ENCODE measurements at regions not wholly inside any gene's neighbourhood (a gene's known extent, or its start where the extent isn't known, plus 50 kb on each side); places are given as distances from the start of the nearest gene placed in this dataset.

- DNase-seq (no peak), ATAC-seq (no peak)
- intact Hi-C loops (cut with DNase I, micrococcal nuclease): loop anchor here in 1 of 2 donors (10.0 kb wide), 1 partner anchor 332 kb away; no protein-coding TSS in a partner anchor
These were observed 417.1 kb upstream of the GOLIM4 start for GRCh38 chr3:168512802-168513201.

- ATAC-seq: no peak
- intact Hi-C loops (cut with DNase I, micrococcal nuclease): loop anchor here in 1 of 2 donors (10.0 kb wide), 1 partner anchor 333 kb away; no protein-coding TSS in a partner anchor
- DNase-seq: no peak
These were observed 415.8 kb upstream of the GOLIM4 start for GRCh38 chr3:168511428-168512014.

GRCh38 chr3:168506589-168506988 lies 410.9 kb upstream of the GOLIM4 start:
- intact Hi-C loops (cut with DNase I, micrococcal nuclease): no loop called here
- no peak for DNase-seq
- no peak for ATAC-seq

GRCh38 chr3:168501570-168501969 lies 405.8 kb upstream of the GOLIM4 start:
- DNase-seq: no peak
- intact Hi-C loops (cut with DNase I, micrococcal nuclease): no loop called here
- no peak for ATAC-seq

GRCh38 chr3:168498194-168498593 lies 402.5 kb upstream of the GOLIM4 start:
- no peak for ATAC-seq
- intact Hi-C loops (cut with DNase I, micrococcal nuclease): no loop called here

GRCh38 chr3:168497741-168498140 lies 402.0 kb upstream of the GOLIM4 start:
- ATAC-seq (no peak), DNase-seq (no peak)
- intact Hi-C loops (cut with DNase I, micrococcal nuclease): no loop called here

More at GRCh38 chr3:168498194-168498593, 402.5 kb upstream of the GOLIM4 start:
- no peak for DNase-seq

GRCh38 chr3:168497183-168497582 lies 401.5 kb upstream of the GOLIM4 start:
- DNase-seq: no peak
- ATAC-seq: no peak
- intact Hi-C loops (cut with DNase I, micrococcal nuclease): no loop called here

- no peak for ATAC-seq
- intact Hi-C loops (cut with DNase I, micrococcal nuclease): no loop called here
These were observed 400.2 kb upstream of the GOLIM4 start for GRCh38 chr3:168495932-168496331.

GRCh38 chr3:168495270-168495669 lies 399.5 kb upstream of the GOLIM4 start:
- no peak for DNase-seq
- intact Hi-C loops (cut with DNase I, micrococcal nuclease): no loop called here
- ATAC-seq: no peak

More at GRCh38 chr3:168495932-168496331, 400.2 kb upstream of the GOLIM4 start:
- no peak for DNase-seq

- intact Hi-C loops (cut with DNase I, micrococcal nuclease): no loop called here
- DNase-seq: no peak
- no peak for ATAC-seq
These were observed 397.9 kb upstream of the GOLIM4 start for GRCh38 chr3:168493412-168494205.

- intact Hi-C loops (cut with DNase I, micrococcal nuclease): no loop called here
- no peak for ATAC-seq
- no peak for DNase-seq
These were observed 395.3 kb upstream of the GOLIM4 start for GRCh38 chr3:168490981-168491380.

GRCh38 chr3:168489301-168489700 lies 393.6 kb upstream of the GOLIM4 start:
- no peak for DNase-seq
- intact Hi-C loops (cut with DNase I, micrococcal nuclease): no loop called here
- ATAC-seq: no peak

- no peak for ATAC-seq
- no peak for DNase-seq
- intact Hi-C loops (cut with DNase I, micrococcal nuclease): no loop called here
These were observed 390.2 kb upstream of the GOLIM4 start for GRCh38 chr3:168485936-168486335.

- ATAC-seq (no peak), DNase-seq (no peak)
- intact Hi-C loops (cut with DNase I, micrococcal nuclease): loop anchor here in 1 of 2 donors (10.0 kb wide), 1 partner anchor 262 kb away; no protein-coding TSS in a partner anchor
These were observed 380.7 kb upstream of the GOLIM4 start for GRCh38 chr3:168476360-168476980.

GRCh38 chr3:168475704-168476103 lies 380.0 kb upstream of the GOLIM4 start:
- no peak for ATAC-seq

GRCh38 chr3:168473334-168473890 lies 377.7 kb upstream of the GOLIM4 start:
- DNase-seq (no peak), ATAC-seq (no peak)
- intact Hi-C loops (cut with DNase I, micrococcal nuclease): loop anchor here in 1 of 2 donors (10.0 kb wide), 1 partner anchor 259 kb away; no protein-coding TSS in a partner anchor

More at GRCh38 chr3:168475704-168476103, 380.0 kb upstream of the GOLIM4 start:
- intact Hi-C loops (cut with DNase I, micrococcal nuclease): loop anchor here in 1 of 2 donors (10.0 kb wide), 1 partner anchor 261 kb away; no protein-coding TSS in a partner anchor
- no peak for DNase-seq

GRCh38 chr3:168472783-168473182 lies 377.1 kb upstream of the GOLIM4 start:
- ATAC-seq: no peak
- no peak for DNase-seq
- intact Hi-C loops (cut with DNase I, micrococcal nuclease): loop anchor here in 1 of 2 donors (10.0 kb wide), 1 partner anchor 258 kb away; no protein-coding TSS in a partner anchor

GRCh38 chr3:168470380-168470779 lies 374.7 kb upstream of the GOLIM4 start:
- intact Hi-C loops (cut with DNase I, micrococcal nuclease): loop anchor here in 1 of 2 donors (10.0 kb wide), 1 partner anchor 256 kb away; no protein-coding TSS in a partner anchor
- no peak for ATAC-seq
- no peak for DNase-seq

GRCh38 chr3:168469436-168469835 lies 373.7 kb upstream of the GOLIM4 start:
- ATAC-seq: no peak
- intact Hi-C loops (cut with DNase I, micrococcal nuclease): no loop called here
- no peak for DNase-seq
